22Rv1 (cell line): ENCODE measurements at regions not wholly inside any gene's neighbourhood (a gene's known extent, or its start where the extent isn't known, plus 50 kb on each side); places are given as distances from the start of the nearest gene placed in this dataset.
"Not testable (repeated sequence)": the region's sequence is repeated elsewhere in the genome, so short reads cannot be mapped to it uniquely, and the experiment has no call there.

Experiments
- H3K27ac ChIP-seq: fragments of 450-650 bp; 2 replicates; pipeline ENCODE4 v1.5.1; 2017
- ZFX ChIP-seq: fragments of 450-650 bp; IDR thresholded peaks from 2 replicates; pipeline ENCODE4 v1.6.1; 2017; ENCODE audit warnings: antibody characterized with exemption, borderline replicate concordance
- TF ChIP-seq, protein P1 (sequence below): fragments of 450-650 bp; IDR thresholded peaks from 2 replicates; pipeline ENCODE4 v1.5.1; 2017; ENCODE audit warnings: mild to moderate bottlenecking

DNA sequence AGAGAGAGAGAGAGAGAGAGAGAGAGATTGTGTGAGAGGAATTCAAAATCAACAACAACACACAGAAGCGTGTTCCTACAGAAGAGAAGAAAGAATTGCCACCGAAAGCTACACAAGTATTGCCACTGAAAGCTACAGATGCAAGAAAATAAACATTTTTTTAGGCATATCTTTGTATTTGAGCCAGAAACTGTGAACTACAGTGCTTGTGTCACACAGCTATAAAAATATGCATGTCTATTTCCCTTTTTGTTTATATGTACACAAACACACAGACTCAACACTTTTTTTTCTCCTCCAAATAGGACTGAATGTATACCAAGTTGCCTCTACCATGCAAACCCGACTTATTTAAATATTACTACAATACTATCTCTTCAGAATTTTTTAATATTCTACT is 290.4 kb downstream of the SLITRK5 start:
- no peak overlapping the region for H3K27ac ChIP-seq
- TF ChIP-seq, protein P1, sequence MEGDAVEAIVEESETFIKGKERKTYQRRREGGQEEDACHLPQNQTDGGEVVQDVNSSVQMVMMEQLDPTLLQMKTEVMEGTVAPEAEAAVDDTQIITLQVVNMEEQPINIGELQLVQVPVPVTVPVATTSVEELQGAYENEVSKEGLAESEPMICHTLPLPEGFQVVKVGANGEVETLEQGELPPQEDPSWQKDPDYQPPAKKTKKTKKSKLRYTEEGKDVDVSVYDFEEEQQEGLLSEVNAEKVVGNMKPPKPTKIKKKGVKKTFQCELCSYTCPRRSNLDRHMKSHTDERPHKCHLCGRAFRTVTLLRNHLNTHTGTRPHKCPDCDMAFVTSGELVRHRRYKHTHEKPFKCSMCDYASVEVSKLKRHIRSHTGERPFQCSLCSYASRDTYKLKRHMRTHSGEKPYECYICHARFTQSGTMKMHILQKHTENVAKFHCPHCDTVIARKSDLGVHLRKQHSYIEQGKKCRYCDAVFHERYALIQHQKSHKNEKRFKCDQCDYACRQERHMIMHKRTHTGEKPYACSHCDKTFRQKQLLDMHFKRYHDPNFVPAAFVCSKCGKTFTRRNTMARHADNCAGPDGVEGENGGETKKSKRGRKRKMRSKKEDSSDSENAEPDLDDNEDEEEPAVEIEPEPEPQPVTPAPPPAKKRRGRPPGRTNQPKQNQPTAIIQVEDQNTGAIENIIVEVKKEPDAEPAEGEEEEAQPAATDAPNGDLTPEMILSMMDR, result no peak
- no peak for TF ChIP-seq ZFX

DNA sequence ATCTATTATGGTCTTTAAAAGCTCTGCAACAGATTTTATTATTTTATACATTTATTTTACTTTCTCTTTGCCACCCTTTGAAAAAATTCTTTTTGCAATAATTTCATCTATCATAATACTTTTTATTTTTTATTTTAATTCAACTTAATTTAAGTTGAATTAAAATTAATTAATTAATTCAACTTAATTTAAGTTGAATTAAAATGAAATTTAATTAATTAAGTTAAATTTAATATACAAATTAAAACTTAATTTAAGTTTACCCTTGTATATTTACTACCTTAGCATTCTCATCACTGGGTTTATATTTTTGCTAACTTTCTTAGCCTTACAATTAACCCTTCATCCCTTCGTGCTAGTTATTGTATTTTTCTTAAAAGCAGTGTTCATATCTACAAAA is 301.4 kb downstream of the SLITRK5 start:
- TF ChIP-seq, protein P1, result no peak
- no peak for TF ChIP-seq ZFX
- H3K27ac ChIP-seq, result no peak overlapping the region

DNA sequence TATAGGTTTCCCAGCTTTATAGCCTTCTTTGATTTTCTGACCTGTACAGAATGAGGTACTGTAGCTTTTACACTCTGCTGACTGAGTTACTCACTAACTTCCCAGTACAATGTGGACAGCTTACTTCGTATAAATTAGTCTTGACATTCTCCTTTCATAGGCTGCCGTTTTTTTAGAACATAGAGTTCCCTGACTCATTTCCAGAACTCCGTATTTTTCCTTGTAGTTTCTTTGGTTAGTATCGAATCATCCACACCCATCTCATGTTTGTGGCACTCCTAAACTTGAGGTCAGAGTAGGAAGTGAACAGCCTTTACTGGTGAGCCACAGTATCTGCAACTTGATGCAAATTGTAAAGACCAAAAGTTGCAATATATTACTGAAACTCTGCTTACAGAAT is 303.9 kb downstream of the SLITRK5 start:
- TF ChIP-seq ZFX, result no peak
- TF ChIP-seq, protein P1, result no peak
- no peak overlapping the region for H3K27ac ChIP-seq

DNA sequence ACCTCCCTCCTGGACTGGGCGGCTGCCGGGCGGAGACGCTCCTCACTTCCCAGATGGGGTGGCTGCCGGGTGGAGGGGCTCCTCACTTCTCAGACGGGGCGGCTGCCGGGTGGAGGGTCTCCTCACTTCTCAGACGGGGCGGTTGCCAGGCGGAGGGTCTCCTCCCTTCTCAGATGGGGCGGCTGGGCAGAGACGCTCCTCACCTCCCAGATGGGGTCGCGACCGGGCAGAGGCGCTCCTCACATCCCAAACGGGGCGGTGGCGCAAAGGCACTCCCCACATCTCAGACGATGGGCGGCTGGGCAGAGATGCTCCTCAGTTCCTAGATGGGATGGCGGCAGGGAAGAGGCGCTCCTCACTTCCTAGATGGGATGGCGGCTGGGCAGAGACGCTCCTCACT is 305.5 kb downstream of the SLITRK5 start:
- not testable (repeated sequence) for H3K27ac ChIP-seq

DNA sequence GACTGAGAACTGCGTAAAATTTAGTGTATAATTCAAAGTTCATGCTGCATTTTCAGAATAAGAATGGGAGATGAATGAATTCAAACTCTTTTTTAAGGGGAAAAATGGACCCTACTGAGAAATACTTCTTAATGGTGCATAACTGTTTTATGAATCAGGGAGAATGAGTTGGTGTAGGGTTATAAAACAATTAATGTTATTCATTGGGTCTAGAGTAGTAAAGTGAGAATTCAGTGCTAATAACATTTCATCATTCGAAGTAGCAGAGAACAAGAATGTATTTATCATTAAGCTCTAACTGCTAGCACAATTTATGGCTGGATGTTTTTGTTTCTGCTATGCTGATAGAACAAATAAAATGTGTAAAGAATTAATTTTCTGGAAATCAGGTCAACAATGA is 310.2 kb downstream of the SLITRK5 start:
- TF ChIP-seq, protein P1, result no peak
- no peak for TF ChIP-seq ZFX
- H3K27ac ChIP-seq, result no peak overlapping the region

DNA sequence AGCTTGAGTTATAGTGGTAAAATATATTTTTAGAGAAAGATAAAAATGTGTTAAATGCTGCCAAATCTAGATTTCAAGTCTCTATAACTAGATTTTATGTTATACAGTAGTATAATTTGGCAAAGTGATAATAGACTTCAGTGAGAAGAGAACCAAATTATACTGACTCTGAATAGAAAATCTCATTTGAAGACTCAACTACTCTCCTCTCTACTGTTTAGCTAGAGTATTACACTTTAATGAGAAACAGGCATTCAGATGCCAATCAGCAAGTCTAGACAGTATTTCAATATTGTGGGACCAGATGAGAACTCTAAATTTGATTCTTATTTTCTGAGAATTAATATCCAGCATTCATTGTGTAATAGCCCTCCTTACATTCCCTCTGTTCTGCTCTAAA is 311.2 kb downstream of the SLITRK5 start:
- no peak overlapping the region for H3K27ac ChIP-seq
- TF ChIP-seq ZFX, result no peak
- TF ChIP-seq, protein P1, result no peak

DNA sequence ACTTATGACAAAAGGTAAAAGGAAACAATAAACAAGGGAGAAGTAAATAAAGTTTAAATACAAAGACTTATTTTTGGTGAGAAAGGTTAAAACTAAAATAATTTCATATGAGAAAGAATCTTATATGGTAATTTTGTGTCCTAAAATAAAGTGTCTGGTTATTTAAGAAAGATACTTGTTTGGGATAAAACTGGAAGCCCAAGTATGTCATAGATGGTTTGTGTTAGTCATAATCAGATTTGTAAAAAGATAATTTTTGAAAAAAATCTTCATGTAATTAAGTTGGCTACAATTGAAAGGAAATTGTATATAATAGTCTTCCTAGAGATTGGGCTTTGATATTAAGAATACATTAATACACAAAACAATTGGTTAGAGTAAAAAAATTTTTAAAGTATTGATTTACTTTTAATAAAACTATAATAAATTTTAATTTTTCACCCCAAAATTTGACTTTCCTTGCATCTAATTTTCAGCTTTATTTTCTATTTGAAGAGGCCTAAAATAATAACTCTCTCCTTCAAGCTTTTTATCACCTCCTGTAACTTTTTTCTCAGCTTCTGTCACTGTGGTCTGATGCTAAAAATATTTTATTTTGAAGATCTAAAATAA is 315.6 kb downstream of the SLITRK5 start:
- TF ChIP-seq, protein P1, result no peak
- TF ChIP-seq ZFX, result no peak
- no peak overlapping the region for H3K27ac ChIP-seq

DNA sequence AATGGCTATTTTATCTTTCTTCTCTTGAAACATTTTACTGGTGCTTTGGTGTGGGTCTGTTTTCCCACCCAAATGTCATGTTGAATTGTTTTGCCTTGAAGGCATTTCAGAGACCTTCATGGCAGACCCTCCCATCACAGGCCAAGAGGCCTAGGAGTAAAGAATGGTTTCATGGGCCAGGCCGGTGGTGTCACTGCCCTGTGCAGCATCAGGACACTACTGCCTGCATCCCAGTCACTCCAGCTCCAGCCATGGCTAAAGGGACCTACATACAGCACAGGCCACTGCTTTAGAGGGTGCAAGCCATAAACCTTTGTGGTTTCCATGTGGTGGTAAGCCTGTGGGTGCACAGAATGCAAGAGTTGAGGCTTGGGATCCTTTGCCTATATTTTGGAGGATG is 326.9 kb downstream of the SLITRK5 start:
- no peak overlapping the region for H3K27ac ChIP-seq
- TF ChIP-seq, protein P1, result no peak
